ENCODE measurements at regions not wholly inside any gene's neighbourhood (a gene's known extent, or its start where the extent isn't known, plus 50 kb on each side); places are given as distances from the start of the nearest gene placed in this dataset.

DNA sequence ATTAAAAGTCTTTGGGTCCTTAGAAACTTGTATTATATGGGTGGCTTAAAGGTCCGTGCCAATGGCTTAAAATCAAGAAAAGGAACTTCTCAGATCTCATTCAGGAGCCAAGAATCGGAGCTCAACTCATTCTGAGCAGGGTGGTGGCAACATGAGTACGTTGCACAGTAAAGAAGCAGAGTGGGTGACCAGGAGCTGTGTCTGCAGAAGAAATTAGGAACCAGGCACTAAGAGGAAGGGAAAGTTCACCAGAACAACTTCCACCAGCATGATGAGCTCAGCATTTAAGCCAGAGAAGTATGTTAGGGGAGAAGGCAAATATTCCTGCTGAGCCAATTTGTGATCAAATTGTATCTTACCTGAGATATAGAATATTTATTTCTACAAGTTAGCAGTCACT is 236.0 kb upstream of the NRP1 start:
- TF ChIP-seq, protein P1, sequence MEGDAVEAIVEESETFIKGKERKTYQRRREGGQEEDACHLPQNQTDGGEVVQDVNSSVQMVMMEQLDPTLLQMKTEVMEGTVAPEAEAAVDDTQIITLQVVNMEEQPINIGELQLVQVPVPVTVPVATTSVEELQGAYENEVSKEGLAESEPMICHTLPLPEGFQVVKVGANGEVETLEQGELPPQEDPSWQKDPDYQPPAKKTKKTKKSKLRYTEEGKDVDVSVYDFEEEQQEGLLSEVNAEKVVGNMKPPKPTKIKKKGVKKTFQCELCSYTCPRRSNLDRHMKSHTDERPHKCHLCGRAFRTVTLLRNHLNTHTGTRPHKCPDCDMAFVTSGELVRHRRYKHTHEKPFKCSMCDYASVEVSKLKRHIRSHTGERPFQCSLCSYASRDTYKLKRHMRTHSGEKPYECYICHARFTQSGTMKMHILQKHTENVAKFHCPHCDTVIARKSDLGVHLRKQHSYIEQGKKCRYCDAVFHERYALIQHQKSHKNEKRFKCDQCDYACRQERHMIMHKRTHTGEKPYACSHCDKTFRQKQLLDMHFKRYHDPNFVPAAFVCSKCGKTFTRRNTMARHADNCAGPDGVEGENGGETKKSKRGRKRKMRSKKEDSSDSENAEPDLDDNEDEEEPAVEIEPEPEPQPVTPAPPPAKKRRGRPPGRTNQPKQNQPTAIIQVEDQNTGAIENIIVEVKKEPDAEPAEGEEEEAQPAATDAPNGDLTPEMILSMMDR (conservative IDR thresholded peaks at IDR 0.05; ENCODE audit: low read depth, low read length): no peak
- no peak for DNase-seq (ENCODE audit: low read depth)
- no peak overlapping the region for H3K4me3 ChIP-seq (ENCODE audit: low read length)

DNA sequence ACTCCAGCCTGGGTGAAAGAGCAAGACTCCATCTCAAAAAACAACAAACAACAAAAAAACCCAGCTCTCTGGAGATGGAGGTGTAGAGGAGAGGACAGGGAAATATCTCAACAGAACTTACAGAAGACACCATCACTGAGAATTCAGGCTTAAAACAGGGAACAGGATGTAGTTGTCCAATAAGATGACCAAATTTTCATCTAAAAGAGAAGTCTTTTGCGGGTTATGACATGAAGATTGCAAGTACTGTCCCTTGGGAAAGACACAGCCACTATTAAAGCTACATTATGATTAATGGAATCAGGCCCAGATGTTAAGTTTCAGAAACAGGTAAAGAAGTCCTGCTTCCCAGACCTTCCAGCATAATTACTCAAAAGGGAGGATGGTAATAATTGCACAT is 235.2 kb upstream of the NRP1 start:
- H3K4me3 ChIP-seq (ENCODE audit: low read length): no peak overlapping the region
- TF ChIP-seq, protein P1 (conservative IDR thresholded peaks at IDR 0.05; ENCODE audit: low read depth, low read length): no peak
- DNase-seq (ENCODE audit: low read depth): no peak

DNA sequence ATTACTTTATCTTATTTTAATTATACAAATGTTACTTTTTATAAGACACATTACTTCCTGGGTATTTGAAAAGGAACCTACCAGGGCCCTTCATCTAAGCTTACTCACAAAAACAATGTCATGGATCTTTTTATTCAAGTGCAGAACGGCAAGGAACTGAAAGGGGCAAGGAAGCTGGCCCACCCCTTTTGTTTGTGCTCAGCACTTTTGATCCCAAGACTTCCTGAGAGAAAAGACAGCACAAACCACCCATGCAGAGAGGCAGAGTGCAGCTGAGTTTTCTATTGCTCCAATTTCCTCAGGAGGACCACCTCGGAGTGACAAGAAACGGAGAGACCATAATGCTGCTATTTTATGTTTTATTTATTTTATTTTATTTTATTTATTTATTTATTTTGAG is 232.0 kb upstream of the NRP1 start:
- H3K4me3 ChIP-seq (ENCODE audit: low read length): no peak overlapping the region
- no peak for DNase-seq (ENCODE audit: low read depth)
- TF ChIP-seq, protein P1 (conservative IDR thresholded peaks at IDR 0.05; ENCODE audit: low read depth, low read length): no peak

DNA sequence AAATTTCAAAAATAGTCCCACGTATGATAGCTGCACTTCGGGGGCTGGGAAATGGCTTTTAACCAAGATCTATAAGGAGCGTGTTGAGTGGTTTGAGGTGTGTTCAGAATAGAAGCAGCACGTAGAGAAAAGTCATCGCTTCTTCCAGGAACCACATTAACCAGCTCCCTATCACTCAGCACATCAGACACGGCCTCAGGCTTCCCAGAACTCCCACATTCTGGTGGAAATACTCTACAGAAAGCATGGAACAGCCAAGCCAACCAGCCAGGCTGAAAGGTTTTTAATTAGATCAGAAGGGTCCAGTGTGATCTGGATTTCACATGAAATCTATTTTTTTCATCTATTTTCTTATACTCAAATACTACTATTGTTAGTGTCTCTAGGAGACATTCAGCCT is 231.5 kb upstream of the NRP1 start:
- no peak overlapping the region for H3K4me3 ChIP-seq (ENCODE audit: low read length)
- TF ChIP-seq, protein P1 (conservative IDR thresholded peaks at IDR 0.05; ENCODE audit: low read depth, low read length): no peak
- no peak for DNase-seq (ENCODE audit: low read depth)

DNA sequence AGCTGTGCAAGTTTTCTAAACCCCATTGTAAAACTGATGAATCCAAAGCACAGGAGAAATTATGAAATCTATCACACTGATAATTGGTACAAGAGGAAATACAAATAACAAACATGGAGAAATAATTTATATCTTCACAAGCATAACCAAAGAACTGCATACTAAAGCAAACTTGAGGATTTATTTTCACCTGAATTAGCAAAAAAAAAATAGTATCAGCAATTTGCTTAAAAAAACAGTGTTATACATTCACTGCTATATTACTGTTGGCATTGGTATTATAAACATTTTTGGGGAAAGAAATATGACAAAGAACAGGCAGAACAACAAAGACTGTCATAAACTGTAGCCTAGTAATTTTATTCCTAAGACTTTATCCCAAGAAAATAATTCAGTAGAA is 230.8 kb upstream of the NRP1 start:
- no peak for DNase-seq (ENCODE audit: low read depth)
- no peak overlapping the region for H3K4me3 ChIP-seq (ENCODE audit: low read length)
- TF ChIP-seq, protein P1 (conservative IDR thresholded peaks at IDR 0.05; ENCODE audit: low read depth, low read length): no peak

DNA sequence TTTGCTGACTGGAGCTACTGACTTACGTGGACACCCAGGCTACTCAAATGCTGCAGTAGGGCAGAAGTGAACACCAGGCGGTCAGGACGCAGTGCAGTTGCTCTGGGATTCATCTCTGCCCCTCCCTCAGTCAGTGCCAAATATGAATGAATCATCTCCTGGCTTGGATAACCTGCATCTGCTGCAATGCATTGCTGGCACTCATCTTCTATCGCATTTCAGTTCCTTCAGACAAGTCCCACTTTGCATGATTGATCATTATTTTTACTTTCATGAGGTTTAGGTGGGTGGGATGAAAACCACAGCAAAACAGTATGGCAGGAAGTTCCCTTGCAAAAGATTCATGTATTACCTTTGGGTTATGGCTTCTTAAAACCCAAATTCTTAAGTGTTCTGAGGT is 224.6 kb upstream of the NRP1 start:
- TF ChIP-seq, protein P1 (conservative IDR thresholded peaks at IDR 0.05; ENCODE audit: low read depth, low read length): no peak
- no peak for DNase-seq (ENCODE audit: low read depth)
- no peak overlapping the region for H3K4me3 ChIP-seq (ENCODE audit: low read length)

DNA sequence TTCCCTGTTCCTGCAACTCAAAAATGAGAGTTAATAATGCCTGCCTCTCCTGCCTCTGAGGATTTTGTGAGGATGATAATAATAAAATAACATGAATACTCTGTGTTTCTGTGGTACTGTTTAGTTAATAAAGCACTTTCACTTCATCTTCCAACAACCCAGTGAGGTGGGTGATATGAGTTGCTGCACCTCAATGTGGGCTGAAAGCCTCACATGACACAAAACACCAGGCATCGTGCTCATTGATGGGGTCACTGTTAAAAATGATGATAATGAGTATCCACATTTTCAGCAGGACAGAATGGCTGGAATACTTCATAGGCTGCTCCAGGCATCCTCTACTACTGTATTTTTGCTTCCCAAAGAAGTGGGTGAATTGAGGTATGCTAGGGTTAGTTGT is 222.8 kb upstream of the NRP1 start:
- no peak overlapping the region for H3K4me3 ChIP-seq (ENCODE audit: low read length)
- no peak for DNase-seq (ENCODE audit: low read depth)
- TF ChIP-seq, protein P1 (conservative IDR thresholded peaks at IDR 0.05; ENCODE audit: low read depth, low read length): no peak
